NCI-H226 (cell line): ENCODE measurements at regions not wholly inside any gene's neighbourhood (a gene's known extent, or its start where the extent isn't known, plus 50 kb on each side); places are given as distances from the start of the nearest gene placed in this dataset.

Experiments used
- DNase-seq: peaks from one replicate; pipeline ENCODE4 v3.0.0-alpha.2; 2015

- no peak for DNase-seq
Observed at GRCh38 chr12:94777936-94778335, 127.6 kb upstream of the TMCC3 start.

- no peak for DNase-seq
Observed at GRCh38 chr12:94775710-94776109, 125.4 kb upstream of the TMCC3 start.

- DNase-seq: no peak
Observed at GRCh38 chr12:94771741-94772140, 121.4 kb upstream of the TMCC3 start.

- no peak for DNase-seq
Observed at GRCh38 chr12:94771199-94771598, 120.8 kb upstream of the TMCC3 start.

- no peak for DNase-seq
Observed at GRCh38 chr12:94770791-94771190, 120.4 kb upstream of the TMCC3 start.

GRCh38 chr12:94769776-94770759 lies 119.7 kb upstream of the TMCC3 start:
- DNase-seq: no peak

GRCh38 chr12:94769047-94769420 lies 118.7 kb upstream of the TMCC3 start:
- no peak for DNase-seq

- DNase-seq: no peak
Observed at GRCh38 chr12:94768398-94769046, 118.2 kb upstream of the TMCC3 start.

- DNase-seq: no peak
Observed at GRCh38 chr12:94767956-94768355, 117.6 kb upstream of the TMCC3 start.

GRCh38 chr12:94766397-94766796 lies 116.0 kb upstream of the TMCC3 start:
- DNase-seq: no peak

- no peak for DNase-seq
Observed at GRCh38 chr12:94763462-94763861, 113.1 kb upstream of the TMCC3 start.

- DNase-seq: no peak
Observed at GRCh38 chr12:94762943-94763342, 112.6 kb upstream of the TMCC3 start.

- DNase-seq: no peak
Observed at GRCh38 chr12:94762259-94762942, 112.0 kb upstream of the TMCC3 start.

- DNase-seq: peak; percentile 91
Observed at GRCh38 chr12:94761559-94761958, 111.2 kb upstream of the TMCC3 start.

GRCh38 chr12:94760786-94761185 lies 110.4 kb upstream of the TMCC3 start:
- DNase-seq: peak; percentile 73

GRCh38 chr12:94756789-94757188 lies 106.4 kb upstream of the TMCC3 start:
- DNase-seq: no peak

GRCh38 chr12:94755598-94755997 lies 105.2 kb upstream of the TMCC3 start:
- DNase-seq: no peak

- DNase-seq: no peak
Observed at GRCh38 chr12:94754653-94755052, 104.3 kb upstream of the TMCC3 start.

- peak; percentile 16 for DNase-seq
Observed at GRCh38 chr12:94753036-94753679, 102.8 kb upstream of the TMCC3 start.

- no peak for DNase-seq
Observed at GRCh38 chr12:94750864-94751263, 100.5 kb upstream of the TMCC3 start.

- no peak for DNase-seq
Observed at GRCh38 chr12:94749890-94750289, 99.5 kb upstream of the TMCC3 start.

- no peak for DNase-seq
Observed at GRCh38 chr12:94749455-94749854, 99.1 kb upstream of the TMCC3 start.
